ENCODE measurements at regions not wholly inside any gene's neighbourhood (a gene's known extent, or its start where the extent isn't known, plus 50 kb on each side); places are given as distances from the start of the nearest gene placed in this dataset.

DNA sequence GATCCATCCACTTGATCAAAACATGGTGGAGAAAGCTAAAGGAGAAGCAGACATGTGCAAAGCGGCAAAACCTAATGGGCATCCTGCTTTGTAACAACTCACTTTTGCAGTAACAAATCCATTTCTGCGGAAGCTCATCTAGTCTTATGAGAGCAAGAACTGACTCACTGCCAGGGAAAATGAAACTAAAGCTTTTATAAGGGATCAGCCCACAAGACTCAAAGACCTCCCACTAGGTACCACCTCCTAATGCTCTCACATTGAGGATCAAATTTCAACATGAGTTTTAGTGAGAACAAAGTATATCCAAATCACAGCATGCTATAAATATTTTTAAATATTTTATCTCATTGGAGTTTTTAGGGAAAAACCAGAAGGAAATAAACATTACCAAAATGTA lies 120.1 kb upstream of the GNAI1 start:
- H3K4me2 ChIP-seq (ENCODE audit: insufficient read depth, low read length) = peak overlapping the region; percentile 68
- H3K4me1 ChIP-seq (ENCODE audit: insufficient read depth, low read length) = peaks cover 19% of the 10 kb centered on the region
- no peak for TF ChIP-seq CTCF (IDR thresholded peaks at IDR 0.05; ENCODE audit: extremely low read depth, low read depth, low read length)
- no peak for DNase-seq (ENCODE audit: insufficient read length, low spot score, missing footprints)
- H3K4me3 ChIP-seq (ENCODE audit: insufficient read depth, low read length) = no peak overlapping the region
- H2AFZ ChIP-seq (ENCODE audit: low read length) = peak overlapping the region; percentile 40
- no peaks in the 10 kb centered on the region for H3K79me2 ChIP-seq (ENCODE audit: insufficient read depth, low read length)
- H3K27me3 ChIP-seq (ENCODE audit: insufficient read depth, low read length) = no peaks in the 10 kb centered on the region
- no peaks in the 10 kb centered on the region for H3K36me3 ChIP-seq (ENCODE audit: insufficient read depth, low read length)
- peak overlapping the region; percentile 31 for H3K27ac ChIP-seq (ENCODE audit: low read depth, low read length)
- no peaks in the 10 kb centered on the region for H4K20me1 ChIP-seq (ENCODE audit: insufficient read depth, low read length)
- H3K9me3 ChIP-seq (ENCODE audit: low read depth, low read length) = no peaks in the 10 kb centered on the region

GRCh38 chr7:80008039-80008438 lies 126.6 kb upstream of the GNAI1 start:
- H3K27ac ChIP-seq (ENCODE audit: low read depth, low read length) = no peak overlapping the region
- no peaks in the 10 kb centered on the region for H4K20me1 ChIP-seq (ENCODE audit: insufficient read depth, low read length)
- no peaks in the 10 kb centered on the region for H3K36me3 ChIP-seq (ENCODE audit: insufficient read depth, low read length)
- H2AFZ ChIP-seq (ENCODE audit: low read length) = no peak overlapping the region
- H3K9me3 ChIP-seq (ENCODE audit: low read depth, low read length) = no peaks in the 10 kb centered on the region
- no peak for DNase-seq (ENCODE audit: insufficient read length, low spot score, missing footprints)
- no peak for TF ChIP-seq CTCF (IDR thresholded peaks at IDR 0.05; ENCODE audit: extremely low read depth, low read depth, low read length)
- no peaks in the 10 kb centered on the region for H3K4me1 ChIP-seq (ENCODE audit: insufficient read depth, low read length)
- H3K79me2 ChIP-seq (ENCODE audit: insufficient read depth, low read length) = no peaks in the 10 kb centered on the region
- H3K4me2 ChIP-seq (ENCODE audit: insufficient read depth, low read length) = no peak overlapping the region
- H3K4me3 ChIP-seq (ENCODE audit: insufficient read depth, low read length) = no peak overlapping the region
- H3K27me3 ChIP-seq (ENCODE audit: insufficient read depth, low read length) = no peaks in the 10 kb centered on the region

DNA sequence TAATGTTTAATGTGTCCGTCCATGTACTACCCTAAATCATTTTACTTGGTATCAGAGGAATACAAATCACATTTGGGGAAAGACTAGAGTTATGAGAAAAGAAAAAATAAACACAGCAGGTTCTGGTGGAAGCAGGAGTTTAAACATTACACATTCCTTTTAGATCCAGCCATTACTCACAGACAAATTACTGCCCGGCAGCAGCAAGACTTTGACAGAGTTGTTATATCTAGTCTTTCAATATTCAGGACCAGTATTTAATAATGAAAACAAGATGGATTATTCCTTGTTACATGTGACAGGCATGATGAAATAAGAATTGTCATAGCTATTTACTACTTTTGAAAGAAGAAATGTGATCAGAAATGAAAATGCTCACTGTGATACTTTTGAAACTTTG lies 131.8 kb upstream of the GNAI1 start:
- H2AFZ ChIP-seq (ENCODE audit: low read length) = peak overlapping the region; percentile 43
- H4K20me1 ChIP-seq (ENCODE audit: insufficient read depth, low read length) = no peaks in the 10 kb centered on the region
- no peaks in the 10 kb centered on the region for H3K36me3 ChIP-seq (ENCODE audit: insufficient read depth, low read length)
- no peak for DNase-seq (ENCODE audit: insufficient read length, low spot score, missing footprints)
- H3K9me3 ChIP-seq (ENCODE audit: low read depth, low read length) = no peaks in the 10 kb centered on the region
- peaks cover 2% of the 10 kb centered on the region for H3K4me1 ChIP-seq (ENCODE audit: insufficient read depth, low read length)
- no peaks in the 10 kb centered on the region for H3K79me2 ChIP-seq (ENCODE audit: insufficient read depth, low read length)
- no peak overlapping the region for H3K4me3 ChIP-seq (ENCODE audit: insufficient read depth, low read length)
- TF ChIP-seq CTCF (IDR thresholded peaks at IDR 0.05; ENCODE audit: extremely low read depth, low read depth, low read length) = no peak
- no peaks in the 10 kb centered on the region for H3K27me3 ChIP-seq (ENCODE audit: insufficient read depth, low read length)
- no peak overlapping the region for H3K27ac ChIP-seq (ENCODE audit: low read depth, low read length)
- no peak overlapping the region for H3K4me2 ChIP-seq (ENCODE audit: insufficient read depth, low read length)

GRCh38 chr7:79998363-79998762 lies 136.3 kb upstream of the GNAI1 start:
- no peaks in the 10 kb centered on the region for H3K79me2 ChIP-seq (ENCODE audit: insufficient read depth, low read length)
- no peak overlapping the region for H3K4me2 ChIP-seq (ENCODE audit: insufficient read depth, low read length)
- no peaks in the 10 kb centered on the region for H3K9me3 ChIP-seq (ENCODE audit: low read depth, low read length)
- no peaks in the 10 kb centered on the region for H3K36me3 ChIP-seq (ENCODE audit: insufficient read depth, low read length)
- TF ChIP-seq CTCF (IDR thresholded peaks at IDR 0.05; ENCODE audit: extremely low read depth, low read depth, low read length) = no peak
- DNase-seq (ENCODE audit: insufficient read length, low spot score, missing footprints) = no peak
- H3K4me1 ChIP-seq (ENCODE audit: insufficient read depth, low read length) = peaks cover 2% of the 10 kb centered on the region
- H2AFZ ChIP-seq (ENCODE audit: low read length) = no peak overlapping the region
- H3K27me3 ChIP-seq (ENCODE audit: insufficient read depth, low read length) = no peaks in the 10 kb centered on the region
- no peaks in the 10 kb centered on the region for H4K20me1 ChIP-seq (ENCODE audit: insufficient read depth, low read length)
- no peak overlapping the region for H3K27ac ChIP-seq (ENCODE audit: low read depth, low read length)
- no peak overlapping the region for H3K4me3 ChIP-seq (ENCODE audit: insufficient read depth, low read length)
